ENCODE measurements at regions not wholly inside any gene's neighbourhood (a gene's known extent, or its start where the extent isn't known, plus 50 kb on each side); places are given as distances from the start of the nearest gene placed in this dataset.
"Not testable (repeated sequence)": the region's sequence is repeated elsewhere in the genome, so short reads cannot be mapped to it uniquely, and the experiment has no call there.

DNA sequence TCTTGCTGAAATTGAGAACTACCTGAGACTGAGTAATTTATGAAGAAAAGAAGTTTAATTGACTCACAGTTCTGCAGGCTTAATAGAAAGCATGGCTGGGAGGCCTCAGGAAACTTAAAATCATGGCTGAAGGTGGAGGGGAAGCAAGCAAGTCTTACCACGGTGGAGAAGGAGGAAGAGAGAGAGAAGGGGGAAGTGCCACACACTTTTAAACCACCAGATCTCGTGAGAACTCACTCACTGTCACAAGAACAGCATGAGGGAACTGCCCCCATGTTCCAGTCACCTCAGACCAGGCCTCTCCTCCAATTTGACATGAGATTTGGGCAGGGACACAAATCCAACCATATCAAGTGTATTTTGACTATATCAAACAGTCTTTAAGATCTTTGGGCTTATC lies 668.3 kb downstream of the SLCO4C1 start:
- H3K4me3 ChIP-seq (ENCODE audit: low read depth, low read length); H3K27ac ChIP-seq (ENCODE audit: low read depth, low read length); H3K9me3 ChIP-seq (ENCODE audit: insufficient read depth, low read depth, low read length); H3K36me3 ChIP-seq (ENCODE audit: control insufficient read depth in 1 of 2, insufficient read depth in 2 of 2, low read length in 2 of 2); H2BK12ac ChIP-seq (ENCODE audit: low read length); H2BK5ac ChIP-seq (ENCODE audit: low read depth, low read length, poor library complexity); H2BK120ac ChIP-seq (ENCODE audit: insufficient read depth, low read length, poor library complexity); DNase-seq; H3K23ac ChIP-seq (ENCODE audit: low read length); H2AK5ac ChIP-seq (ENCODE audit: low read length); H3K4ac ChIP-seq (ENCODE audit: low read depth, low read length); H4K91ac ChIP-seq (ENCODE audit: low read depth, low read length); H3K4me1 ChIP-seq (ENCODE audit: control insufficient read depth in 1 of 2, insufficient read depth in 2 of 2, low read length in 2 of 2); H3K14ac ChIP-seq (ENCODE audit: low read length); H3K4me2 ChIP-seq (ENCODE audit: low read length); H4K12ac ChIP-seq (ENCODE audit: low read depth, low read length); H3K9ac ChIP-seq (ENCODE audit: low read length); H3K79me1 ChIP-seq (ENCODE audit: low read length); H4K8ac ChIP-seq (ENCODE audit: low read depth, low read length); H3K27me3 ChIP-seq (ENCODE audit: insufficient read depth, low read length); H2AFZ ChIP-seq (ENCODE audit: insufficient read depth, low read length, poor library complexity); H3K18ac ChIP-seq (ENCODE audit: low read length); H3K79me2 ChIP-seq (ENCODE audit: control insufficient read depth, insufficient read depth, low read length, poor library complexity): not testable (repeated sequence)
- WGBS (ENCODE audit: extremely low coverage, insufficient coverage, insufficient read length): no CpG with 5 or more reads among the region's 2 CpGs

- H3K27ac ChIP-seq (ENCODE audit: low read depth, low read length): no peak overlapping the region
- H3K9me3 ChIP-seq (ENCODE audit: insufficient read depth, low read depth, low read length): no peaks in the 10 kb centered on the region
- no peak overlapping the region for H4K12ac ChIP-seq (ENCODE audit: low read depth, low read length)
- H3K18ac ChIP-seq (ENCODE audit: low read length): no peak overlapping the region
- no peak overlapping the region for H3K14ac ChIP-seq (ENCODE audit: low read length)
- H4K91ac ChIP-seq (ENCODE audit: low read depth, low read length): no peak overlapping the region
- H3K79me1 ChIP-seq (ENCODE audit: low read length): no peaks in the 10 kb centered on the region
- H2BK120ac ChIP-seq (ENCODE audit: insufficient read depth, low read length, poor library complexity): no peak overlapping the region
- no CpG with 5 or more reads among the region's 1 CpG for WGBS (ENCODE audit: extremely low coverage, insufficient coverage, insufficient read length)
- no peak overlapping the region for H4K8ac ChIP-seq (ENCODE audit: low read depth, low read length)
- no peaks in the 10 kb centered on the region for H3K27me3 ChIP-seq (ENCODE audit: insufficient read depth, low read length)
- no peak for DNase-seq
- H3K79me2 ChIP-seq (ENCODE audit: control insufficient read depth, insufficient read depth, low read length, poor library complexity): no peaks in the 10 kb centered on the region
- no peak overlapping the region for H2BK5ac ChIP-seq (ENCODE audit: low read depth, low read length, poor library complexity)
- no peak overlapping the region for H3K4me2 ChIP-seq (ENCODE audit: low read length)
- H2AK5ac ChIP-seq (ENCODE audit: low read length): no peak overlapping the region
- no peak overlapping the region for H3K4me3 ChIP-seq (ENCODE audit: low read depth, low read length)
- H3K4ac ChIP-seq (ENCODE audit: low read depth, low read length): no peak overlapping the region
- H3K23ac ChIP-seq (ENCODE audit: low read length): no peak overlapping the region
- no peak overlapping the region for H3K9ac ChIP-seq (ENCODE audit: low read length)
- no peak overlapping the region for H2AFZ ChIP-seq (ENCODE audit: insufficient read depth, low read length, poor library complexity)
- no peak overlapping the region for H2BK12ac ChIP-seq (ENCODE audit: low read length)
- no peaks in the 10 kb centered on the region for H3K4me1 ChIP-seq (ENCODE audit: control insufficient read depth in 1 of 2, insufficient read depth in 2 of 2, low read length in 2 of 2)
- no peaks in the 10 kb centered on the region for H3K36me3 ChIP-seq (ENCODE audit: control insufficient read depth in 1 of 2, insufficient read depth in 2 of 2, low read length in 2 of 2)
These were observed 669.5 kb downstream of the SLCO4C1 start for GRCh38 chr5:101626572-101626971.

DNA sequence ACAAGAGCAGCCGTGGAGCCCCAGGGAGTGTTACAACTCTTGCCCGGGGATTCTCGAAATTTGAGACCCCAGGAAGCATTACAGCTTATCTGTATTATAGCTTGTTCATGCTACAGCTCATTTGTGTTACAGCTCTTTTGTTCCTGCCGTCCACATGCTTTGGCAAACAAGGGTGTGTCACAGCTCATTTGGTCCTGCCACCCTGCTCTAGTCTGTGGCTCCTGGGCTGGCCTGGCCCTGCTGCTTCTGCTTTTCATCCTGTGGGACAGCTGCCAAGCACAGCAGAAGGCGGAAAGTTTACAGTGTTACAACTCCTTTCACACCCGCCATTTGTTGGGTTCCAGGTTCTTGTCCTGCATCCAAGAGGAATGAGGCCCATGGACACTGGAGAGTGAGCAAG lies 685.0 kb downstream of the SLCO4C1 start:
- H2BK12ac ChIP-seq (ENCODE audit: low read length): no peak overlapping the region
- no peak overlapping the region for H3K27ac ChIP-seq (ENCODE audit: low read depth, low read length)
- no peak overlapping the region for H2AFZ ChIP-seq (ENCODE audit: insufficient read depth, low read length, poor library complexity)
- no peaks in the 10 kb centered on the region for H3K4me1 ChIP-seq (ENCODE audit: control insufficient read depth in 1 of 2, insufficient read depth in 2 of 2, low read length in 2 of 2)
- no peaks in the 10 kb centered on the region for H3K79me1 ChIP-seq (ENCODE audit: low read length)
- H3K36me3 ChIP-seq (ENCODE audit: control insufficient read depth in 1 of 2, insufficient read depth in 2 of 2, low read length in 2 of 2): no peaks in the 10 kb centered on the region
- no peak for DNase-seq
- H3K14ac ChIP-seq (ENCODE audit: low read length): no peak overlapping the region
- WGBS (ENCODE audit: extremely low coverage, insufficient coverage, insufficient read length): no CpG with 5 or more reads among the region's 6 CpGs
- no peak overlapping the region for H4K91ac ChIP-seq (ENCODE audit: low read depth, low read length)
- H2BK120ac ChIP-seq (ENCODE audit: insufficient read depth, low read length, poor library complexity): no peak overlapping the region
- H3K9ac ChIP-seq (ENCODE audit: low read length): no peak overlapping the region
- no peaks in the 10 kb centered on the region for H3K9me3 ChIP-seq (ENCODE audit: insufficient read depth, low read depth, low read length)
- no peak overlapping the region for H2BK5ac ChIP-seq (ENCODE audit: low read depth, low read length, poor library complexity)
- H3K4ac ChIP-seq (ENCODE audit: low read depth, low read length): no peak overlapping the region
- no peak overlapping the region for H2AK5ac ChIP-seq (ENCODE audit: low read length)
- no peak overlapping the region for H3K18ac ChIP-seq (ENCODE audit: low read length)
- H3K23ac ChIP-seq (ENCODE audit: low read length): no peak overlapping the region
- no peak overlapping the region for H3K4me2 ChIP-seq (ENCODE audit: low read length)
- no peak overlapping the region for H4K8ac ChIP-seq (ENCODE audit: low read depth, low read length)
- no peaks in the 10 kb centered on the region for H3K79me2 ChIP-seq (ENCODE audit: control insufficient read depth, insufficient read depth, low read length, poor library complexity)
- no peak overlapping the region for H4K12ac ChIP-seq (ENCODE audit: low read depth, low read length)
- H3K4me3 ChIP-seq (ENCODE audit: low read depth, low read length): no peak overlapping the region
- H3K27me3 ChIP-seq (ENCODE audit: insufficient read depth, low read length): no peaks in the 10 kb centered on the region

DNA sequence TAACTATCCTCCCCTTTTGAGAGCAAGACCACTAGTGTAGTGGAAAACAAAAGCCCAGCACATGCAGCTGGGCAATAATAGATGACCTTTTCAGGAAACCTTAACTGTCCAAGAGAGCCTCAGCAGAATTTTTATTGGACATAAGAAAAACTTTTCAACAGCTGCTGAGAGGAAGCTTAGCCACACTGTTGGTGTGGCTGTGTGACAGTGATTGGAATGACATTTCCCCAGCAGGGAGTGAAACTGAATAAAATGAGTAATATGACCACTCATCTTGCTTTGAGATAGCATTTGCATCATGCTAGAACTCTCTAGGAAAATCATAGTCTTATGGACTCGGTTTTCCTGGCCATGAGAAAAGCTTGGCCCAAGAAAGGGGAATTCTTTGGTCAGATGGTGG lies 687.8 kb downstream of the SLCO4C1 start:
- no peaks in the 10 kb centered on the region for H3K4me1 ChIP-seq (ENCODE audit: control insufficient read depth in 1 of 2, insufficient read depth in 2 of 2, low read length in 2 of 2)
- no peak overlapping the region for H3K23ac ChIP-seq (ENCODE audit: low read length)
- no peaks in the 10 kb centered on the region for H3K36me3 ChIP-seq (ENCODE audit: control insufficient read depth in 1 of 2, insufficient read depth in 2 of 2, low read length in 2 of 2)
- no peak overlapping the region for H2AK5ac ChIP-seq (ENCODE audit: low read length)
- H3K9ac ChIP-seq (ENCODE audit: low read length): no peak overlapping the region
- no peak overlapping the region for H3K18ac ChIP-seq (ENCODE audit: low read length)
- no peak overlapping the region for H4K12ac ChIP-seq (ENCODE audit: low read depth, low read length)
- H4K91ac ChIP-seq (ENCODE audit: low read depth, low read length): no peak overlapping the region
- no peak overlapping the region for H3K14ac ChIP-seq (ENCODE audit: low read length)
- no peak overlapping the region for H3K27ac ChIP-seq (ENCODE audit: low read depth, low read length)
- no CpG with 5 or more reads among the region's 1 CpG for WGBS (ENCODE audit: extremely low coverage, insufficient coverage, insufficient read length)
- no peaks in the 10 kb centered on the region for H3K27me3 ChIP-seq (ENCODE audit: insufficient read depth, low read length)
- H3K9me3 ChIP-seq (ENCODE audit: insufficient read depth, low read depth, low read length): no peaks in the 10 kb centered on the region
- no peak overlapping the region for H2BK5ac ChIP-seq (ENCODE audit: low read depth, low read length, poor library complexity)
- H3K4me3 ChIP-seq (ENCODE audit: low read depth, low read length): no peak overlapping the region
- no peak overlapping the region for H3K4ac ChIP-seq (ENCODE audit: low read depth, low read length)
- H2AFZ ChIP-seq (ENCODE audit: insufficient read depth, low read length, poor library complexity): no peak overlapping the region
- no peaks in the 10 kb centered on the region for H3K79me1 ChIP-seq (ENCODE audit: low read length)
- no peak overlapping the region for H2BK12ac ChIP-seq (ENCODE audit: low read length)
- H3K4me2 ChIP-seq (ENCODE audit: low read length): no peak overlapping the region
- no peak overlapping the region for H2BK120ac ChIP-seq (ENCODE audit: insufficient read depth, low read length, poor library complexity)
- H4K8ac ChIP-seq (ENCODE audit: low read depth, low read length): no peak overlapping the region
- no peak for DNase-seq
- H3K79me2 ChIP-seq (ENCODE audit: control insufficient read depth, insufficient read depth, low read length, poor library complexity): no peaks in the 10 kb centered on the region

Data from trophoblast cell (in vitro differentiated cells and primary cell).